HL-60 (cell line): ENCODE measurements at regions not wholly inside any gene's neighbourhood (a gene's known extent, or its start where the extent isn't known, plus 50 kb on each side); places are given as distances from the start of the nearest gene placed in this dataset.

Source experiments
- DNase-seq, 2 experiments: peaks; one replicate each; pipeline ENCODE4 v3.0.0-alpha.2; 2010 to 2020; ENCODE audit warnings: low read depth in 1 of 2, low spot score in 1 of 2
- H3K27ac ChIP-seq: fragments of 250-450 bp; sonication (Bioruptor Pico); replicated peaks from 2 replicates; pipeline ENCODE4 v1.5.1; 2020; ENCODE audit warnings: mild to moderate bottlenecking, moderate library complexity
- H3K27me3 ChIP-seq: fragments of 250-450 bp; sonication (Bioruptor Pico); 2 replicates; pipeline ENCODE4 v1.5.1; 2021; ENCODE audit warnings: mild to moderate bottlenecking, moderate library complexity; ENCODE audit not compliant: insufficient read depth, poor library complexity, severe bottlenecking
- H3K4me3 ChIP-seq: replicated peaks from 2 replicates; pipeline ENCODE4 v1.5.1; 2011; ENCODE audit warnings: mild to moderate bottlenecking, control low read depth, low read length; ENCODE audit not compliant: insufficient read depth
- GABPA ChIP-seq: IDR thresholded peaks from 2 replicates; pipeline ENCODE4 v1.6.1; 2012; ENCODE audit warnings: low read depth
- POLR2AphosphoS5 ChIP-seq: IDR thresholded peaks from 2 replicates; pipeline ENCODE4 v1.6.1; 2012; ENCODE audit warnings: low read depth
- SPI1 ChIP-seq: IDR thresholded peaks from 2 replicates; pipeline ENCODE4 v1.6.1; 2012; ENCODE audit warnings: low read depth, mild to moderate bottlenecking, borderline replicate concordance
- TF ChIP-seq, protein P1 (sequence below): IDR thresholded peaks from 2 replicates; pipeline ENCODE4 v1.6.1; 2012; ENCODE audit warnings: low read depth; ENCODE audit not compliant: insufficient replicate concordance
- TF ChIP-seq, protein P2 (sequence below): IDR thresholded peaks from one replicate; pipeline ENCODE4 v1.5.1; 2011; ENCODE audit warnings: low read length, control low read depth, inconsistent platforms; ENCODE audit not compliant: insufficient read depth

DNA sequence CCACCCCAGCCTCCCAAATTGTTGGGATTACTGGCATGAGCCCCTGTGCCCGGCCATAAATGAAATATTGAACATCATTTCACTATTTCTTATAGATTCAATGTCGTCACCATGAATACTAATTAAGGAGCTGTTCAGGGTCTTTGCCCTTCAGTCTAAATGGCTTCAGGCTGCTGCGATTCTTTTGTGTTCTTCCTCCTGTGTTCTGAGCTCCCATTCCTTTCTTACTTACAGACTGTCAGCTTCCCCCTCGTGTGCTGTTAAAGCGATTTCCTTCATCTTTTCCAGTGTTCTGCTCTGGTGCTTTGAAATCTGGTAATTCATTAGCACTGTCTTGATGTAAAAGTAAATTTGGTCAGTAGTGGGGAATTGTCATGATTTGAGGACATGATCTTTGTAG lies 63.3 kb upstream of the PRDM1 start:
- no peak overlapping the region for H3K27ac ChIP-seq
- H3K4me3 ChIP-seq = no peak overlapping the region
- H3K27me3 ChIP-seq = no peaks in the 10 kb centered on the region
- no peak for DNase-seq
- TF ChIP-seq POLR2AphosphoS5 = no peak
- TF ChIP-seq, protein P1, sequence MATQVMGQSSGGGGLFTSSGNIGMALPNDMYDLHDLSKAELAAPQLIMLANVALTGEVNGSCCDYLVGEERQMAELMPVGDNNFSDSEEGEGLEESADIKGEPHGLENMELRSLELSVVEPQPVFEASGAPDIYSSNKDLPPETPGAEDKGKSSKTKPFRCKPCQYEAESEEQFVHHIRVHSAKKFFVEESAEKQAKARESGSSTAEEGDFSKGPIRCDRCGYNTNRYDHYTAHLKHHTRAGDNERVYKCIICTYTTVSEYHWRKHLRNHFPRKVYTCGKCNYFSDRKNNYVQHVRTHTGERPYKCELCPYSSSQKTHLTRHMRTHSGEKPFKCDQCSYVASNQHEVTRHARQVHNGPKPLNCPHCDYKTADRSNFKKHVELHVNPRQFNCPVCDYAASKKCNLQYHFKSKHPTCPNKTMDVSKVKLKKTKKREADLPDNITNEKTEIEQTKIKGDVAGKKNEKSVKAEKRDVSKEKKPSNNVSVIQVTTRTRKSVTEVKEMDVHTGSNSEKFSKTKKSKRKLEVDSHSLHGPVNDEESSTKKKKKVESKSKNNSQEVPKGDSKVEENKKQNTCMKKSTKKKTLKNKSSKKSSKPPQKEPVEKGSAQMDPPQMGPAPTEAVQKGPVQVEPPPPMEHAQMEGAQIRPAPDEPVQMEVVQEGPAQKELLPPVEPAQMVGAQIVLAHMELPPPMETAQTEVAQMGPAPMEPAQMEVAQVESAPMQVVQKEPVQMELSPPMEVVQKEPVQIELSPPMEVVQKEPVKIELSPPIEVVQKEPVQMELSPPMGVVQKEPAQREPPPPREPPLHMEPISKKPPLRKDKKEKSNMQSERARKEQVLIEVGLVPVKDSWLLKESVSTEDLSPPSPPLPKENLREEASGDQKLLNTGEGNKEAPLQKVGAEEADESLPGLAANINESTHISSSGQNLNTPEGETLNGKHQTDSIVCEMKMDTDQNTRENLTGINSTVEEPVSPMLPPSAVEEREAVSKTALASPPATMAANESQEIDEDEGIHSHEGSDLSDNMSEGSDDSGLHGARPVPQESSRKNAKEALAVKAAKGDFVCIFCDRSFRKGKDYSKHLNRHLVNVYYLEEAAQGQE = no peak
- no peak for TF ChIP-seq SPI1
- TF ChIP-seq, protein P2, sequence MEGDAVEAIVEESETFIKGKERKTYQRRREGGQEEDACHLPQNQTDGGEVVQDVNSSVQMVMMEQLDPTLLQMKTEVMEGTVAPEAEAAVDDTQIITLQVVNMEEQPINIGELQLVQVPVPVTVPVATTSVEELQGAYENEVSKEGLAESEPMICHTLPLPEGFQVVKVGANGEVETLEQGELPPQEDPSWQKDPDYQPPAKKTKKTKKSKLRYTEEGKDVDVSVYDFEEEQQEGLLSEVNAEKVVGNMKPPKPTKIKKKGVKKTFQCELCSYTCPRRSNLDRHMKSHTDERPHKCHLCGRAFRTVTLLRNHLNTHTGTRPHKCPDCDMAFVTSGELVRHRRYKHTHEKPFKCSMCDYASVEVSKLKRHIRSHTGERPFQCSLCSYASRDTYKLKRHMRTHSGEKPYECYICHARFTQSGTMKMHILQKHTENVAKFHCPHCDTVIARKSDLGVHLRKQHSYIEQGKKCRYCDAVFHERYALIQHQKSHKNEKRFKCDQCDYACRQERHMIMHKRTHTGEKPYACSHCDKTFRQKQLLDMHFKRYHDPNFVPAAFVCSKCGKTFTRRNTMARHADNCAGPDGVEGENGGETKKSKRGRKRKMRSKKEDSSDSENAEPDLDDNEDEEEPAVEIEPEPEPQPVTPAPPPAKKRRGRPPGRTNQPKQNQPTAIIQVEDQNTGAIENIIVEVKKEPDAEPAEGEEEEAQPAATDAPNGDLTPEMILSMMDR = no peak

DNA sequence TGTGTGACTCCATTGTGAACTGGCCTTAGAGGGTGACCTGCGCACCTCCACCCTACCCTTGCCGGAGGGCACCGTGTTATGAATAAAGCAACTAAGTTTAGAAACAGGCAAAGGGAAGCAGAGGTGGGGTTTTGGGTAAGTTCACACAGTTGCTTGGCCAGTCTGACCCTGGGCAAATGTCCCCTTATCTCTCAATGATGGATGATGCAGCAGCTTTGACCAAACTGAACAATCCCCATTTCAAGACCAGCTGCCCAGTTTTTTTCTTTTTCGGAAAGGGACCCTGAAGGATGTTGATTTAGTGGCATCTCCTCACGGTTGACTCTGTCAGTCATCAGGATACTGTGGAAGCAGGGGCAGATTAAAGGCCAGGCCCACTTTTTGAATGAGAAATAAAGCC lies 68.7 kb upstream of the PRDM1 start:
- no peak for TF ChIP-seq SPI1
- no peak for TF ChIP-seq POLR2AphosphoS5
- TF ChIP-seq GABPA = no peak
- TF ChIP-seq, protein P1 = no peak
- TF ChIP-seq, protein P2 = no peak
- no peak overlapping the region for H3K27ac ChIP-seq
- no peaks in the 10 kb centered on the region for H3K27me3 ChIP-seq
- H3K4me3 ChIP-seq = no peak overlapping the region
- DNase-seq = no peak

DNA sequence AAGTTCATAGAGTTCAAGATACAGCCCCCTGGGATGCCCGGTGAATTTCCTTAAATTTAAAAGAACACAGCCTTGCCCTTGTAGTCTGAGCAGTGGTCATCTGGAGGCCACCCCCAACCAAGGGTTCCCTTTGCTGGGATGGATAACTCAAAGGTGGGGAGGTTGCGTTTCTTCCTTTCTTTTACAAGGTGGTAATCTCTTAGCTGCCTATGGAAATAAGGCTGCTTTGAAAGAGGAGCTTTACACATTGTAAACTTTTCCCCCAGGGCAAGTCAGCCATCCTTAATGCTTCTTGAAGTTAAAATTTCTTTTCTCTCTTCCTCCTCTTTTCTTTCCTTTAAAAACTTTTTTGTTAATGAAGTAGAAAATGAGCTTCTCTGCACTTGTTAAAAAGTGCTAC lies 71.2 kb upstream of the PRDM1 start:
- no peak overlapping the region for H3K27ac ChIP-seq
- no peak overlapping the region for H3K4me3 ChIP-seq

More for the DNA sequence above, 71.2 kb upstream of the PRDM1 start:
- no peak for TF ChIP-seq SPI1
- no peak for TF ChIP-seq GABPA
- no peak for TF ChIP-seq POLR2AphosphoS5
- TF ChIP-seq, protein P1 = no peak
- TF ChIP-seq, protein P2 = no peak
- no peaks in the 10 kb centered on the region for H3K27me3 ChIP-seq
- DNase-seq = no peak
